NCI-H526 treated with DMSO at 0.1 percent for 48 hours (cell line): ENCODE measurements at regions not wholly inside any gene's neighbourhood (a gene's known extent, or its start where the extent isn't known, plus 50 kb on each side); places are given as distances from the start of the nearest gene placed in this dataset.
"Not testable (repeated sequence)": the region's sequence is repeated elsewhere in the genome, so short reads cannot be mapped to it uniquely, and the experiment has no call there.

Source experiments
- DNase-seq: peaks from one replicate; lab custom pipeline; 2025; lab: John Stamatoyannopoulos, UW

GRCh38 chr18:71370095-71370494 lies 1081.2 kb downstream of the SOCS6 start:
- DNase-seq = no peak

GRCh38 chr18:71362140-71362539 lies 1073.3 kb downstream of the SOCS6 start:
- DNase-seq = no peak

DNA sequence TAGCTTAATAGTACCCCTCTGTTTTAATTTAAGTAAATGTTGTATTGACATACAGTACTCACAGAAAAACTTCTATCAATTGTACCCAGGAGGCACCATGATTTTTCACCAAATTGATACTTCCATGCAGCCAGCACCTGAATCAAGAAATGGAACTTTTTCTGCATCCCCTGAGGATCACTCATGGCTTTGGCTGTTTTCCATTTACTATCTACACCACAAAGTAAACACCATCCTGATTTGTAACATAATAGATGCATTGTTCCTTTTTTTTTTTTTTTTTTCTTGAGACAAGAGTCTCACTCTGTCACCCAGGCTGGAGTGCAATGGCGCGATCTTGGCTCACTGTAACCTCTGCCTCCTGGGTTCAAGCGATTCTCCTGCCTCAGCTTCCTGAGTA lies 1066.8 kb downstream of the SOCS6 start:
- not testable (repeated sequence) for DNase-seq

- no peak for DNase-seq
Measured at GRCh38 chr18:71352618-71353017, 1063.8 kb downstream of the SOCS6 start.

- DNase-seq = no peak
Measured at GRCh38 chr18:71336576-71337210, 1047.8 kb downstream of the SOCS6 start.

GRCh38 chr18:71329563-71329962 lies 1040.7 kb downstream of the SOCS6 start:
- DNase-seq = no peak

DNA sequence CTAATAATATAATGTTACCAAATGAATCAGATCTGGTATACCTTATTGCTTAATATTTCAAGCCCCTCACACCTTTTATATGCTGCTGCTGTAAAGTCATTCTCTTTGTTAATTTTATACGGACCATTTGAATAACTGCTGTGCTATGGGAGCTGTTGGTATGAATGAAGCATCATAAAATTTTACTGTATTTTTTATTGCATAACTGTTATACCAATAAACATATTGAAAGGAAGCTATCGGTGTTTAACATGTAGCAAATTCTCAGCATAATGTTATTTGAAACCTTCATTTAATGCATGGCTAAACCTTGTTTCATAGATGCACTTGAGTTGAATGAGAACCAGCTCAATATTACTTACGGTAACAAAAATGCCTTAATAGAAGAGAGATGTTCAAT lies 1040.3 kb downstream of the SOCS6 start:
- no peak for DNase-seq

GRCh38 chr18:71327850-71328249 lies 1039.0 kb downstream of the SOCS6 start:
- no peak for DNase-seq

- no peak for DNase-seq
Measured at GRCh38 chr18:71327441-71327840, 1038.6 kb downstream of the SOCS6 start.

- no peak for DNase-seq
Measured at GRCh38 chr18:71326826-71327225, 1038.0 kb downstream of the SOCS6 start.

DNA sequence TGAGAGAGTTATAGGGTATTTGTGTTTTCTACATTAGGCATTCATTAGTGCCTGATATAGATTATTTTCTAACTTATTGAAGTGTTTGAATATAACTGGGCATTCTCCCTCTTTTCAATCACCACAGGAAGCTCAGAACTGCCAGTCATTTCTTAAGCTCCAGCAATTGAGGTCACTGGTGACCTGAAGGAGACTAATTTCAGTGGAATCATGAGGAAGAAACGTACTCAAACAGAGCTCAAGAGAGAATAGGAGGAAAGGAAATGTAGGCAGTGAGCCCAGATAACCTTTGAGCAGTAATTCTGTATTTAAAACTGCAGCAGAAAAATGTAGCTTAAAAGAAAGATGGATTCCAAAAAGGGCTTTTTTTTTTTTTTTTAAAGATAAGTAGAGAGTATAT lies 1035.5 kb downstream of the SOCS6 start:
- no peak for DNase-seq

DNA sequence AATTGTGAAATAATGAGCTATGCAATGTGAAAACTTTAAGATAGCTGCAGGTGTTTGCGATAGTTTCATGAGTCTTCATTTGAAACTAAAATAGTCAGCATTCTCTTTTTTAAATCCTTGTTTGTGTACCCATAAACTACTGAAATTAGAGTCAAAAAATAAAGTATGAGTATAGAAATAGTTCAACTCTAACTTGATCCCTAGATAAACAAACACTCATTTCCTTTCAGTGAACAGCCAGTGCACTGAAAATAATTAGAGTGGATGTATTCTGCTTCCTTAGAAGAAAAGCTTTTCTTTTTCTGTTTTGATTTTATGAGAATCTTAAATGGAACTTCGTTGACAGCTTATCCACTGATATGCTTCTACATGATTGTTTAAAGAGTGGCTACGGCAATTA lies 1033.4 kb downstream of the SOCS6 start:
- no peak for DNase-seq

DNA sequence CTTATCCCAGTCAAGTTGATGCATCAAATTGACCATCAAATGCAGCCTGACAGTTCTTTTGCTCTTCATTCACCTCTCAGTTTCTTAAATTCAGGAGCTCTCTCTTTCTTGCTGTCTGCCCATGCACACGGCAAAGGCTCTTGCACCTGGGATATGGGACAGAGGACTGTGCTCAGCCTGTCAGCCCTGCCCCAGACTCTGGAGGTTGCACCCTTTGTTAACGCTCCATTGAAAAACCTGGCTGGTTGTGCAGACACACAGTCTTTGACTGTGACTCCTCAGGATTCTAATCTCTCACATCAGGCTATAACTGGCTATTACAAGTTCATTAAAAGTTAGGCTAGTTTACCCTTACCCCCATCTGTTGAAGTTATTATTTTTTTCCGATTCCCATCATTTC lies 1032.5 kb downstream of the SOCS6 start:
- DNase-seq = no peak

- DNase-seq = no peak
Measured at GRCh38 chr18:71304856-71305255, 1016.0 kb downstream of the SOCS6 start.

DNA sequence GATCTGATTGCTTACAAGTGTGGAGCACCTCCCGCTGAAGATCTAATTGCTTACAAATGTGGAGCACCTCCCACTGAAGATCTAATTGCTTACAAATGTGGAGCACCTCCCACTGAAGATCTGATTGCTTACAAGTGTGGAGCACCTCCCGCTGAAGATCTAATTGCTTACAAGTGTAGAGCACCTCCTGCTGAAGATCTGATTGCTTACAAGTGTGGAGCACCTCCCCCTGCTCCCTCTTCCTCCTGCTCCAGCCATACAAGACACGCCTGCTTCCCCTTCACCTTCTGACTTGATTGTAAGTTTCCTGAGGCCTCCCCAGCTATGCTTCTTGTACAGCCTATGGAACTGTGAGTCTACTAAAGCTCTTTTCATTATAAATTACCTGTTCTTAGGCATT lies 1014.9 kb downstream of the SOCS6 start:
- not testable (repeated sequence) for DNase-seq

- no peak for DNase-seq
Measured at GRCh38 chr18:71301596-71301995, 1012.8 kb downstream of the SOCS6 start.

GRCh38 chr18:71294201-71294600 lies 1005.4 kb downstream of the SOCS6 start:
- DNase-seq = not testable (repeated sequence)

GRCh38 chr18:71293322-71293721 lies 1004.5 kb downstream of the SOCS6 start:
- DNase-seq = no peak

- no peak for DNase-seq
Measured at GRCh38 chr18:71287268-71287667, 998.4 kb downstream of the SOCS6 start.

GRCh38 chr18:71252351-71252865 lies 963.6 kb downstream of the SOCS6 start:
- no peak for DNase-seq

GRCh38 chr18:71250191-71250590 lies 961.3 kb downstream of the SOCS6 start:
- DNase-seq = no peak

DNA sequence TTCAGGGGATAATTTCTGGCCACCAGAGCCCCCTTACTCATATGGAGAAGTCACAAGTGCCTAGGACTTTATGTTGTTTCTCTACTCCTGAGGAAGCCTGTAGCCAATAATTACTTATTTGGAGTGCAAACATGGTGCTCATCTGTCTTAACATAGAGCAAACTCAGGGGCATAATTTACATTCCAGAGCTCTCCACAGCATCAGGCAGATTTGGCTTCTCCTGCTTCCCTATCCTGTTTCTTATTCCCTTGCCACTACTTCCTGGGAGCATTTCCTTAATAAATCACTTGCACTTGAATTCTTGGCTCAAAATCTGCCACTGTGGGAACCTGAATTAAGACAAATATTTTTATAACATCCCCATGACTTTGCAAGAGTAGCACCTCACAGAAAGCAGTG lies 960.9 kb downstream of the SOCS6 start:
- DNase-seq = no peak

DNA sequence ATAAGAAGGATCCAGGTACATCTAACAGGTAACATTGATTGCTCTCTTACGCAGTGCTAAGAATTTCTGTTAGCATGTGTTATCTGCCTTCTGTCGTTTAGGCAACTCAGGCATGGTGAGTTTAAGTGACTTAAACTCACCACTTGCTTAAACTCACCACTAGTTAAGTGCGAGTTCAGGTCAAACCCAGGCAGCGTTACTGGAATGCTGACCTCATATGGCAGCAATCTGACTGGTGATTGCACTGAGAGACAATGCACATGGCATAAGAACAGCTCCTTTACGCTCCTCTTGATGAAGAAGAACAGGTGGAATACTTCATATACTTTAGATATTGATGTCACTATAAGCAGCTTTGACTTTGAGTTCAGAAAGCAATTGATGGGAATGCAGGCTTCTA lies 954.1 kb downstream of the SOCS6 start:
- DNase-seq = no peak

- DNase-seq = no peak
Measured at GRCh38 chr18:71238974-71239624, 950.3 kb downstream of the SOCS6 start.
